Left colon (tissue), 2 donors: ENCODE measurements at regions not wholly inside any gene's neighbourhood (a gene's known extent, or its start where the extent isn't known, plus 50 kb on each side); places are given as distances from the start of the nearest gene placed in this dataset.

Source experiments
- ATAC-seq: fragments of 200-7000 bp; cut with Tn5 transposase; one replicate; pipeline ENCODE4 v1.9.1; 2020; ENCODE audit warnings: mild to moderate bottlenecking, moderate library complexity
- DNase-seq, 2 donors: peaks; one replicate each; pipeline ENCODE4 v3.0.0-alpha.2; 2020
- intact Hi-C, 2 donors: fragments of 100-400 bp; cut with DNase I in 1 of 2; cut with micrococcal nuclease in 1 of 2; formaldehyde crosslinking; loops; one replicate each; pipeline versions ENCODE4 v1.11.2 to v1.14.0; 2022; cut with DNase I, micrococcal nuclease
- donor health status: DM: no; HTN: no; CAD: no.
- donor health status: DM: yes; HTN: yes; CAD: no.

- ATAC-seq = no peak
- no peak for DNase-seq
- intact Hi-C loops = no loop called here
These were observed 328.4 kb downstream of the RAB3C start for GRCh38 chr5:58911270-58911669.

GRCh38 chr5:58912116-58912515 is 329.2 kb downstream of the RAB3C start:
- ATAC-seq = no peak
- DNase-seq = no peak
- intact Hi-C loops = no loop called here

- ATAC-seq (no peak), DNase-seq (no peak)
- intact Hi-C loops = no loop called here
These were observed 330.6 kb downstream of the RAB3C start for GRCh38 chr5:58913406-58913990.

GRCh38 chr5:58918021-58918729 is 335.3 kb downstream of the RAB3C start:
- ATAC-seq (peak; percentile 69), DNase-seq (no peak)
- intact Hi-C loops = no loop called here
